Stomach (tissue), 4 donors: ENCODE measurements at regions not wholly inside any gene's neighbourhood (a gene's known extent, or its start where the extent isn't known, plus 50 kb on each side); places are given as distances from the start of the nearest gene placed in this dataset.

Source experiments
- EP300 ChIP-seq: sonication (generic); formaldehyde crosslinking; IDR thresholded peaks from one replicate; pipeline ENCODE4 v1.6.1; 2017; ENCODE audit warnings: antibody characterized with exemption
- TF ChIP-seq, protein P1 (sequence below), 7 experiments: fragments of 450-650 bp in 4 of 7; fragments of 200-600 bp in 3 of 7; sonication (generic) in 3 of 7; IDR thresholded peaks; one replicate each; pipeline ENCODE4 v1.5.1; 2016 to 2019; ENCODE audit warnings: antibody characterized with exemption in 7 of 7, control low read depth in 2 of 7, mild to moderate bottlenecking in 1 of 7

- TF ChIP-seq, protein P1, sequence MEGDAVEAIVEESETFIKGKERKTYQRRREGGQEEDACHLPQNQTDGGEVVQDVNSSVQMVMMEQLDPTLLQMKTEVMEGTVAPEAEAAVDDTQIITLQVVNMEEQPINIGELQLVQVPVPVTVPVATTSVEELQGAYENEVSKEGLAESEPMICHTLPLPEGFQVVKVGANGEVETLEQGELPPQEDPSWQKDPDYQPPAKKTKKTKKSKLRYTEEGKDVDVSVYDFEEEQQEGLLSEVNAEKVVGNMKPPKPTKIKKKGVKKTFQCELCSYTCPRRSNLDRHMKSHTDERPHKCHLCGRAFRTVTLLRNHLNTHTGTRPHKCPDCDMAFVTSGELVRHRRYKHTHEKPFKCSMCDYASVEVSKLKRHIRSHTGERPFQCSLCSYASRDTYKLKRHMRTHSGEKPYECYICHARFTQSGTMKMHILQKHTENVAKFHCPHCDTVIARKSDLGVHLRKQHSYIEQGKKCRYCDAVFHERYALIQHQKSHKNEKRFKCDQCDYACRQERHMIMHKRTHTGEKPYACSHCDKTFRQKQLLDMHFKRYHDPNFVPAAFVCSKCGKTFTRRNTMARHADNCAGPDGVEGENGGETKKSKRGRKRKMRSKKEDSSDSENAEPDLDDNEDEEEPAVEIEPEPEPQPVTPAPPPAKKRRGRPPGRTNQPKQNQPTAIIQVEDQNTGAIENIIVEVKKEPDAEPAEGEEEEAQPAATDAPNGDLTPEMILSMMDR (IDR thresholded peaks at IDR 0.05), result no peak
- TF ChIP-seq EP300, result no peak
Observed at GRCh38 chr11:69406060-69406459, 75.4 kb upstream of the LINC01488 start.
